Neural crest cell (in vitro differentiated cells): ENCODE measurements at regions not wholly inside any gene's neighbourhood (a gene's known extent, or its start where the extent isn't known, plus 50 kb on each side); places are given as distances from the start of the nearest gene placed in this dataset.

Source experiments
- DNase-seq: peaks from one replicate; pipeline ENCODE4 v3.0.0; 2021; ENCODE audit warnings: low read depth, mixed read lengths, low spot score
- H3K27ac Mint-ChIP-seq: one replicate; pipeline ENCODE4 v1.8.0; 2021; ENCODE audit warnings: mild to moderate bottlenecking, mixed read lengths; ENCODE audit not compliant: unreplicated experiment
- H3K27me3 Mint-ChIP-seq: 2 replicates; pipeline ENCODE4 v1.8.0; 2021; ENCODE audit warnings: low read depth, mild to moderate bottlenecking, mixed read lengths
- H3K36me3 Mint-ChIP-seq: 2 replicates; pipeline ENCODE4 v1.8.0; 2021; ENCODE audit warnings: low read depth, mild to moderate bottlenecking, mixed read lengths
- H3K4me1 Mint-ChIP-seq: 2 replicates; pipeline ENCODE4 v1.8.0; 2021; ENCODE audit warnings: mixed read lengths
- H3K4me3 Mint-ChIP-seq: one replicate; pipeline ENCODE4 v1.8.0; 2021; ENCODE audit warnings: mild to moderate bottlenecking, mixed read lengths
- H3K9me3 Mint-ChIP-seq: 2 replicates; pipeline ENCODE4 v1.8.0; 2021; ENCODE audit warnings: mixed read lengths
- CTCF ChIP-seq: fragments of 200-600 bp; sonication (generic); conservative IDR thresholded peaks from 2 replicates; pipeline ENCODE4 v1.5.0; 2021; ENCODE audit warnings: antibody characterized with exemption, mild to moderate bottlenecking

GRCh38 chr13:71054358-71054757 lies 812.6 kb downstream of the DACH1 start:
- Mint-ChIP-seq H3K27ac (no peak overlapping the region), H3K27me3 (no peaks in the 10 kb centered on the region), H3K36me3 (no peaks in the 10 kb centered on the region), H3K4me1 (no peaks in the 10 kb centered on the region), H3K9me3 (peaks cover 9% of the 10 kb centered on the region), H3K4me3 (no peak overlapping the region)
- TF ChIP-seq CTCF = no peak
- no peak for DNase-seq

DNA sequence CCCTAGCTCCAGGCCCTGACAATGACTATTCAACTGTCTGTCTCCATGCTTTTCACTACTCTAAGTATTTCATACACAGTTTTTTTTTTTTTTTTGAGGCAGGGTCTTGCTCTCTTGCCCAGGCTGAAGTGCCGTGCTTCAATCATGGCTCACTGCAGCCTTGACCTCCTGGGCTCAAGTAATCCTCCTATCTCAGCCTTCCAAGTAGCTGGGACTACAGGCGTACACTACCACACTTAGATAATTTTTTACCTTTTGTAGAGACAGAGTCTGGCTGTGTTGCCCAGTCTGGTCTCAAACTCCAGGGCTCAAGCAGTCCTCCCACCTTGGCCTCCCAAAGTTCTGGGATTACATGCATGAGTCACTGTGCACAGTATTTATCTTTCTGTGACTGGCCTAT lies 815.4 kb downstream of the DACH1 start:
- DNase-seq = no peak
- H3K4me1 Mint-ChIP-seq = no peaks in the 10 kb centered on the region
- H3K4me3 Mint-ChIP-seq = no peak overlapping the region
- no peak overlapping the region for H3K27ac Mint-ChIP-seq
- no peak for TF ChIP-seq CTCF
- H3K36me3 Mint-ChIP-seq = no peaks in the 10 kb centered on the region
- H3K9me3 Mint-ChIP-seq = peaks cover 9% of the 10 kb centered on the region
- no peaks in the 10 kb centered on the region for H3K27me3 Mint-ChIP-seq

- Mint-ChIP-seq H3K36me3 (no peaks in the 10 kb centered on the region), H3K9me3 (no peaks in the 10 kb centered on the region), H3K4me1 (peaks cover 3% of the 10 kb centered on the region), H3K27ac (no peak overlapping the region), H3K27me3 (no peaks in the 10 kb centered on the region), H3K4me3 (no peak overlapping the region)
- no peak for TF ChIP-seq CTCF
- no peak for DNase-seq
These were observed 820.5 kb downstream of the DACH1 start for GRCh38 chr13:71046360-71047079.

DNA sequence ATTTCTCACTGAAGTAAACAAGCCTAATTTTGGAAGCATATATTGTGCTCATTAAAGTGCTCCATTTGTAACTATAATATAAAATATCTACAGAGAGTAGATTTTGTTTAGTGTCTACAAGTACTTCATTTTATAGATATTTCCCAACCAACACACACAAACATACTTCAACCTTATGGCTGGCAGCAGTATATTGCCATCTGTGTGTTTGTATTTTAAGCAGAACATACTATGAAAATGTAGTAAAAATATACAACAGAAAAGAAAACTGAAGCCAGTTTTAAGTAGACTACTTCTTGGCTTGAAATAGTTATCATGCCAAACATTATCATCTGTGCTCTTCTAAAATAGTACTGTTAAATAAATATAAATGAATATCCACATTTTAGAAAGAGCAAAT lies 821.9 kb downstream of the DACH1 start:
- Mint-ChIP-seq H3K27me3 (no peaks in the 10 kb centered on the region), H3K4me1 (peaks cover 7% of the 10 kb centered on the region), H3K4me3 (no peak overlapping the region), H3K36me3 (no peaks in the 10 kb centered on the region), H3K27ac (no peak overlapping the region), H3K9me3 (no peaks in the 10 kb centered on the region)
- TF ChIP-seq CTCF = no peak
- no peak for DNase-seq

- no peak for DNase-seq
- no peaks in the 10 kb centered on the region for H3K36me3 Mint-ChIP-seq
These were observed 827.6 kb downstream of the DACH1 start for GRCh38 chr13:71039440-71039839.

More at GRCh38 chr13:71039440-71039839, 827.6 kb downstream of the DACH1 start:
- TF ChIP-seq CTCF = no peak
- peaks cover 2% of the 10 kb centered on the region for H3K9me3 Mint-ChIP-seq
- no peak overlapping the region for H3K4me3 Mint-ChIP-seq
- H3K4me1 Mint-ChIP-seq = peaks cover 7% of the 10 kb centered on the region
- no peak overlapping the region for H3K27ac Mint-ChIP-seq
- no peaks in the 10 kb centered on the region for H3K27me3 Mint-ChIP-seq
